ENCODE measurements at regions not wholly inside any gene's neighbourhood (a gene's known extent, or its start where the extent isn't known, plus 50 kb on each side); places are given as distances from the start of the nearest gene placed in this dataset.

DNA sequence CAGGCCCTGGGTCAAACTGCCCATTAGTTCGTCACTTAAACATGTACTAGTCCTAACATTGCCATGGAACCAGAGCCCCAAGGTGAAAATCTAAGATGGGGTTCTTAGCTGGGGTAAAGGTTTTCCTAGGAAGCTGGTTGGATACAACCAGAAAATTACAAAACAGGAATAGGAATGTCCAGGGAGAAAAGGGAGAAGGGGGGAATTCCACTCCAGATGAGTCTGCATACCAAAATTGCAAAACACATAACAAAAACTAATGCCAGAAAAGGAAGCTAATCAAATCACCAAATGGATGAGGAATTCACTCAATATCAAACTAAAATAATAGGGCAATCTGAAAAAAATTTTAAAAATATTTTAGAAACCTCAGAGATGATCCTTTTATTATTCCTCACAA is 396.2 kb downstream of the EFNA5 start:
- H3K27me3 ChIP-seq: no peaks in the 10 kb centered on the region
- TF ChIP-seq, protein P1, sequence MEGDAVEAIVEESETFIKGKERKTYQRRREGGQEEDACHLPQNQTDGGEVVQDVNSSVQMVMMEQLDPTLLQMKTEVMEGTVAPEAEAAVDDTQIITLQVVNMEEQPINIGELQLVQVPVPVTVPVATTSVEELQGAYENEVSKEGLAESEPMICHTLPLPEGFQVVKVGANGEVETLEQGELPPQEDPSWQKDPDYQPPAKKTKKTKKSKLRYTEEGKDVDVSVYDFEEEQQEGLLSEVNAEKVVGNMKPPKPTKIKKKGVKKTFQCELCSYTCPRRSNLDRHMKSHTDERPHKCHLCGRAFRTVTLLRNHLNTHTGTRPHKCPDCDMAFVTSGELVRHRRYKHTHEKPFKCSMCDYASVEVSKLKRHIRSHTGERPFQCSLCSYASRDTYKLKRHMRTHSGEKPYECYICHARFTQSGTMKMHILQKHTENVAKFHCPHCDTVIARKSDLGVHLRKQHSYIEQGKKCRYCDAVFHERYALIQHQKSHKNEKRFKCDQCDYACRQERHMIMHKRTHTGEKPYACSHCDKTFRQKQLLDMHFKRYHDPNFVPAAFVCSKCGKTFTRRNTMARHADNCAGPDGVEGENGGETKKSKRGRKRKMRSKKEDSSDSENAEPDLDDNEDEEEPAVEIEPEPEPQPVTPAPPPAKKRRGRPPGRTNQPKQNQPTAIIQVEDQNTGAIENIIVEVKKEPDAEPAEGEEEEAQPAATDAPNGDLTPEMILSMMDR (IDR thresholded peaks at IDR 0.05): no peak

DNA sequence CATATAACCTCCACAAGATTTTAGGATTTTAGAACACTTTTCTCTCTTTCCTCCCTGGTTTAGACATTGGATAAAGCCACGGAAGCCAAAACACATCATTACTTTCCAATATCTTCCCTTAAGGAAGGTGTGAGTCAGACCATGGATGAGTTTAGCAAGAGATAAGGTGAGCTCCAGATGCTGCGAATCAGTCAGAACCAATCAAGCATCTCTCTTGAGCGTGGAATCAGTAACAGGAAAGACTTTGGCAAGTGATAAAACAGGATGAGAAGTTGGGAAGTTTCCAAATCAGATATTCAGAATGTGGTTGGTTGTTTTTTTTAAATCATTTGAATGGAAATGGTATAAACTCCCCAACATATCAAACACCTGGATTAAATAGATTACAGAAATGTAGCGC is 397.8 kb downstream of the EFNA5 start:
- DNase-seq (ENCODE audit: low spot score): no peak
- Histone ChIP-seq H3K4me1 (no peaks in the 10 kb centered on the region), H3K27me3 (no peaks in the 10 kb centered on the region), H3K36me3 (no peaks in the 10 kb centered on the region), H3K27ac (no peak overlapping the region), H3K9me3 (no peaks in the 10 kb centered on the region), H3K4me3 (no peak overlapping the region)
- TF ChIP-seq, protein P1 (IDR thresholded peaks at IDR 0.05): no peak

More for the DNA sequence above, 396.2 kb downstream of the EFNA5 start:
- no peak for DNase-seq (ENCODE audit: low spot score)
- H3K27ac ChIP-seq: no peak overlapping the region
- no peaks in the 10 kb centered on the region for H3K4me1 ChIP-seq
- no peaks in the 10 kb centered on the region for H3K36me3 ChIP-seq
- no peaks in the 10 kb centered on the region for H3K9me3 ChIP-seq
- H3K4me3 ChIP-seq: no peak overlapping the region

DNA sequence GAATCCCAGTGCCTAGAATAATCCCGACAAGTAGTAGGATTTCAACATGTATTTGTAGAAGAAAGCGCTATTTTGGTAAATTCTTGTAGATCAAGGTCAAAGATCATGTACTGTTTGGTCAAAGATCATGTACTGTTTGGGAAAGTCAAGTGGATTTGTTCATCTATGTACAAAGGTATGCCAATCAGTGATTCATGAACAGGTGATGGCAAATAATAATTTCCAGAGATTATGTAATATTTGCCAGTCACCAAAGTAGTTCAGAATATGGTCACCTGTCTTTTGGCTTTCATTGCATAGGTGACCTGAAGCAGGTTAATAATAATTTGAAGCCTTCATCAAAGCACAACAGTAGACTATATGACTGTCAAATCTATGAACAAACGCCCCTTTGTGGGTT is 398.2 kb downstream of the EFNA5 start:
- H3K27me3 ChIP-seq: no peaks in the 10 kb centered on the region
- no peaks in the 10 kb centered on the region for H3K36me3 ChIP-seq
- H3K9me3 ChIP-seq: no peaks in the 10 kb centered on the region
- no peak for DNase-seq (ENCODE audit: low spot score)
- no peaks in the 10 kb centered on the region for H3K4me1 ChIP-seq
- TF ChIP-seq, protein P1 (IDR thresholded peaks at IDR 0.05): no peak
- H3K27ac ChIP-seq: no peak overlapping the region
- H3K4me3 ChIP-seq: no peak overlapping the region

DNA sequence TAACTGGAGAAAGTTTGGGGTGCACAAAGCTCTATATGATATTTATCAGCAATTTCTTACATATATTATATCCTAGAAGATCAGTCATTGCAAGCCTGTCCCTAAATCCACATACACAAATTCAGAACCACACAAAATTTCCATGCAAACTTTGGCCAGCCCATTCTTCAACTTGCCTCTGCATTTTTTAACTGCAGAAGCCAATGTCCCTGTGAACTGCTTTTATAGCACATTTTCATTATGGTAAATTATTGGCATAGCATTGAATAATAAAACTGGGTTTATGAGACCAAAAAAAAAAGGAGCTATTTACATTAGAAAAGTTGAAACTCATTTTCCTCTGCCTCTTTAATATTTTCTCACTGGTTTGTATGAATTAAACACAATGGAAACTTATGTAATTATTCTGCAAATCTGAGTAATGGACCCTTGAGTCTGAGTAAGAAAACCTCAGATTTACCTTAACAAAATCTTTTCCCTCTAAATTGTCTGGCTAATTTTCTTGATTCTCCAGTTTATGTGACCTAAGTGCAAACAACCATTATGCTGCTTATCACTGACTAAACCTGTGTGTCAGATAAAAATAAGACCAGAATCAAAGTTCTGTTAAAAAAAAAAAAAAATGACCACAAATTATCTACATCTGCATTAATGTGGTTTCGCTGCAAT is 398.9 kb downstream of the EFNA5 start:
- Histone ChIP-seq H3K4me1 (no peaks in the 10 kb centered on the region), H3K9me3 (no peaks in the 10 kb centered on the region), H3K4me3 (no peak overlapping the region), H3K36me3 (no peaks in the 10 kb centered on the region), H3K27me3 (no peaks in the 10 kb centered on the region), H3K27ac (no peak overlapping the region)
- no peak for DNase-seq (ENCODE audit: low spot score)
- TF ChIP-seq, protein P1 (IDR thresholded peaks at IDR 0.05): no peak

DNA sequence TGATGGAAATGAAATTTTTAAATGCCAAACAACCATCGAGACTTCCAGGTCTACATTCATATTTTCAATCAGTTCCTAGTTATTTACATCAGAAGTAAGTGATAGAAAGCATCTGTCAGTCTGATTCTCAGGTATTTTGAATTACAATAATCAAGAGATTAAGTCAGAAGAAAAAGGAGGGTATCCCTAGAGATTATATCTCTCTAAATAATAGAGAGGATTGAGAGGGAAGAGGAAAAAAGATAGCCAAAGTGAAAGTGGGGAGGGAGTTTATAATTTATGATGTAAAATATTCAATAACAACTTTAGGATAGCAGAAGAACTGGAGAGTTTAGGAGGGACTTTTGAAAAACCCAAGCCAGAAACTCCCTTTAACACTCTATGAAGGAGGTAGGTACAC is 400.2 kb downstream of the EFNA5 start:
- Histone ChIP-seq H3K4me1 (no peaks in the 10 kb centered on the region), H3K4me3 (no peak overlapping the region), H3K9me3 (no peaks in the 10 kb centered on the region), H3K27ac (no peak overlapping the region), H3K27me3 (no peaks in the 10 kb centered on the region), H3K36me3 (no peaks in the 10 kb centered on the region)
- TF ChIP-seq, protein P1 (IDR thresholded peaks at IDR 0.05): no peak
- no peak for DNase-seq (ENCODE audit: low spot score)

DNA sequence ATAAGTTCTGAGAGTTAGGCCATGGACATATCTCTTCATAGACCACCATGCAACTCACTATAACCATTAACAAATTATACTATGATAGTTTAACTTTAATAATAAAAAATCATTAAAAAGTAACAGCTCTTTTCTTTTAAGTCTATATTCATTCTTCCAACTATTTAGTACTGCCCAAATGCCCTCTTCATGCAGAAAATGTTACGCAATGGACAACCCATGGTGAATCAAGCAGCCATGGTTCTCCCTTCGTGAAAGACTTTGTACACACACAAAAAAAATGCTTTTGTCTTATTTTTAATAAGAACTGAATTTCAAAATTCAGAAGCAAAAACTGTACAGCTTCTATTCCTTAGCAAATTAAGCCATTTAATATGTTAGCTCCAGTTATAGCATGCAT is 401.1 kb downstream of the EFNA5 start:
- H3K27me3 ChIP-seq: no peaks in the 10 kb centered on the region
- TF ChIP-seq, protein P1 (IDR thresholded peaks at IDR 0.05): no peak
- no peak overlapping the region for H3K27ac ChIP-seq
- H3K36me3 ChIP-seq: no peaks in the 10 kb centered on the region
- H3K4me3 ChIP-seq: no peak overlapping the region
- H3K9me3 ChIP-seq: no peaks in the 10 kb centered on the region
- DNase-seq (ENCODE audit: low spot score): no peak
- H3K4me1 ChIP-seq: no peaks in the 10 kb centered on the region
